ENCODE measurements at regions not wholly inside any gene's neighbourhood (a gene's known extent, or its start where the extent isn't known, plus 50 kb on each side); places are given as distances from the start of the nearest gene placed in this dataset.
A peak's percentile ranks its signal among the peaks of the same experiment; 100 is the strongest.

DNA sequence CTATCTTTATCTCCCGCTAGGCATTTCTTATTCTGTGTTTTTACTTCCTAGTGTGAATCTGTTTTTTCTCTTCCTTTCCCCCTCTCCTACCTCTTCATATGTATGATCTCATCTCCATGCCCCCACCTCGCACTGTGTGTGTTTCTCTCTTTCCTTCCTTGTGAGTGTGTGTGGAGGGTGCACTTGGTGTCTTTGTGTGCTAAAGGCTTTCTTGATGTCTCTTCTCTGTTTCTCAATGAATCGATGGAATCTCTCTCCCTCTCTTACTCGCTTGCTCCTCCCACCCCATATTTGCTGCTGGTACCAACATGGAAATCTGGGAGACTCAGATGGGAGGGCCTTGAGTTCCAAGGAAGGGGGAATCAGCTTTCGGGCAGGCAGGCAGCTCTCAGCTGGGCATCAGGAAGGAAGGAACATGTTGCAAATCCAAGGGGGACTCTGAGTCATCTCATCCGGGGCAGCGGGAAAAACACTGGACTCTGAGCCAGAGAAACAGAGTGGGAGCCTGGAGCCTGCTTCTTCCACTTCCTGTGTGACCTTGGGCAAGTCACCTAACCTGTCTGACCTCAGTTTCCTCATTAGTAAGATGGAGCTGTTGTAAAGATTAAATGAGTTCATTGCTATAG is 147.5 kb downstream of the PTPRU start:
- no peak overlapping the region for H3K27ac ChIP-seq
- POLR2A ChIA-PET (ENCODE audit: low non-redundant PET): no interaction called here
- peak; percentile 42 for DNase-seq (ENCODE audit: low spot score)
- CTCF ChIA-PET: interaction anchor here (0.8 kb wide), 1 partner anchor 13 kb away, joined by 3 read pairs; no protein-coding TSS in a partner anchor
- TF ChIP-seq, protein P1, sequence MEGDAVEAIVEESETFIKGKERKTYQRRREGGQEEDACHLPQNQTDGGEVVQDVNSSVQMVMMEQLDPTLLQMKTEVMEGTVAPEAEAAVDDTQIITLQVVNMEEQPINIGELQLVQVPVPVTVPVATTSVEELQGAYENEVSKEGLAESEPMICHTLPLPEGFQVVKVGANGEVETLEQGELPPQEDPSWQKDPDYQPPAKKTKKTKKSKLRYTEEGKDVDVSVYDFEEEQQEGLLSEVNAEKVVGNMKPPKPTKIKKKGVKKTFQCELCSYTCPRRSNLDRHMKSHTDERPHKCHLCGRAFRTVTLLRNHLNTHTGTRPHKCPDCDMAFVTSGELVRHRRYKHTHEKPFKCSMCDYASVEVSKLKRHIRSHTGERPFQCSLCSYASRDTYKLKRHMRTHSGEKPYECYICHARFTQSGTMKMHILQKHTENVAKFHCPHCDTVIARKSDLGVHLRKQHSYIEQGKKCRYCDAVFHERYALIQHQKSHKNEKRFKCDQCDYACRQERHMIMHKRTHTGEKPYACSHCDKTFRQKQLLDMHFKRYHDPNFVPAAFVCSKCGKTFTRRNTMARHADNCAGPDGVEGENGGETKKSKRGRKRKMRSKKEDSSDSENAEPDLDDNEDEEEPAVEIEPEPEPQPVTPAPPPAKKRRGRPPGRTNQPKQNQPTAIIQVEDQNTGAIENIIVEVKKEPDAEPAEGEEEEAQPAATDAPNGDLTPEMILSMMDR (conservative IDR thresholded peaks at IDR 0.05; ENCODE audit: low read depth): no peak

DNA sequence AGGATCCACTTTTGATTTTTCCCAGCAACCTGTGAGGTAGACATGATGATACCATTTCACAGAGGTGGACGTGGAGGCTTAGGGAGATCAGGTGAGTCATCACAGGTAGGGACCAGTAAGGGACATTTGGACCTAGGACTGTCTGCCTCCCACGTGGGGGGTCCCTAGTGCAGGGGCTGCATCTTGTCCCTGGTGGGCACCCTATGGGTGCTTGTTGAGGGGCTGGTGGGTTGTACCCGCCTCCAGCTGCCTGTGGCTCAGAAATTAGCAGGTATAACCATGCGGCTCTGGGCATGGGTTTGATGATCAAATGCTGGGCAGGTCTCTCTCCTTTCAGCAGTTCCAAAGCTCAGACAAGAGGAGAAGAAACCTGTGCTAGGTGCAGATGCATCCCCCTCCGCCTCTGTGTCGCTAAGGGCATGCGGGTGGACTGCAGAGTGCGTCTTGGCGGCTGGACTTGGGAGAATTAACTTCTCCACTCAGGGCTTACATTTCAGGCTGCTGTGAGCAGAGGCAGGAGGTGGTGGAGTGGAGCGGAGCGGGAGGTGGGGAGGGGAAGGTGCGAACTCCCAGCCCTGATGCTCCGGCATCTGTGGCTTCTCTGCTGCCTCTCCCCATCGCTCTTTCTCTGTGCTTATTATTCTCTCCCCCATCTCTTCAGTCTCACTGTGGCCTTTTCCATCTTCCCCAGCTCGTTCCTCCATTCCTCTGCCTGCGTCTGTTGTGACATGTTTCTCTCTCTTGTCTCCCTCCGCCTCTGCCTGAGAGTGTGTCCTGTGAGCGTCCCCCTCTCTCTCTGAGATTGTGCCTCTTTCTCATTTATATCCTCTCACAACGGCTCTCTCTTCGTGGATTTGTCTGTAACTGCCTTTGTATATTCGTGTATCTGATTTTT is 146.8 kb downstream of the PTPRU start:
- ChIA-PET POLR2A (ENCODE audit: low non-redundant PET) (no interaction called here), CTCF (interaction anchor here (0.8 kb wide), 1 partner anchor 12 kb away, joined by 3 read pairs; no protein-coding TSS in a partner anchor)
- H3K27ac ChIP-seq: no peak overlapping the region
- TF ChIP-seq, protein P1 (conservative IDR thresholded peaks at IDR 0.05; ENCODE audit: low read depth): no peak
- no peak for DNase-seq (ENCODE audit: low spot score)

DNA sequence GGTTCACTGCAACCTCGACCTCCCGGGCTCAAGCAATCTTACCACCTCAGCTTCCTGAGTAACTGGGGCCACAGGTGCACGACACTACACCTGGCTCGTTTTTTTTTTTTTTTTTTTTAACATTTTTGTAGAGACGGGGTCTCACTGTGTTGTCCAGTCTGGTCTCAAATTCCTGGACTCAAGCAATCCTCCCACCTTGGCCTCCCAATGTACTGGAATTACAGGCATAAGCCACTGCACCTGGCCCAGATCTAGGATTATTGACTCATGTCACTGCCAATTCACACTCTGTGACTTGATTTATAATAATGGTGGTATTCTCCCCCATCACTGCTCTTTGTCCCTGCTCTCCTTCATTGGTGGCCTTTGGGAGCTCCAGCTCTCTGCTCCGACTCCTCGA is 145.1 kb downstream of the PTPRU start:
- POLR2A ChIA-PET (ENCODE audit: low non-redundant PET): no interaction called here

DNA sequence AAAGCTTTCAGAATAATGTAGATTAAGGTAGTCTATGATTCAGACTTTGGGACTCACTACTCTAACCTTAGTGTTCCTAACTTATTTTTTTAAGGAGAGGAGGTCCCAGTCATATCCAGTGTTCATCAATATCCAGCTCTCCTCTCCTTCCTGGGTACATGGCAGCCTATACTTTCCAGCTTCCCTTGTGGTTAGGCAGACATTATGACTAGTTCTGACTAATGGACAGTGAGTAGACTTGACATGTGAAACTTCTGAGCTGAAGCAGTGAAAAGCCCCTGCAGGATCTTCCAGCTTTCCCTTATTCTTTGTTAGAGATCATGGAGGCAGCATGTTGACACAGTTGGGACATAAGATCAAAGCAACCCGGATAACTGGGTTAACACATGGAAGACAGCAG is 144.2 kb downstream of the PTPRU start:
- TF ChIP-seq, protein P1 (conservative IDR thresholded peaks at IDR 0.05; ENCODE audit: low read depth): no peak
- peak; percentile 31 for DNase-seq (ENCODE audit: low spot score)
- no peak overlapping the region for H3K27ac ChIP-seq
- ChIA-PET CTCF (interaction anchor here (1.0 kb wide), 1 partner anchor 11 kb away, joined by 3 read pairs; no protein-coding TSS in a partner anchor), POLR2A (ENCODE audit: low non-redundant PET) (no interaction called here)

More for the DNA sequence above, 145.1 kb downstream of the PTPRU start:
- CTCF ChIA-PET: no interaction called here
- H3K27ac ChIP-seq: no peak overlapping the region
- TF ChIP-seq, protein P1 (conservative IDR thresholded peaks at IDR 0.05; ENCODE audit: low read depth): no peak
- DNase-seq (ENCODE audit: low spot score): no peak

DNA sequence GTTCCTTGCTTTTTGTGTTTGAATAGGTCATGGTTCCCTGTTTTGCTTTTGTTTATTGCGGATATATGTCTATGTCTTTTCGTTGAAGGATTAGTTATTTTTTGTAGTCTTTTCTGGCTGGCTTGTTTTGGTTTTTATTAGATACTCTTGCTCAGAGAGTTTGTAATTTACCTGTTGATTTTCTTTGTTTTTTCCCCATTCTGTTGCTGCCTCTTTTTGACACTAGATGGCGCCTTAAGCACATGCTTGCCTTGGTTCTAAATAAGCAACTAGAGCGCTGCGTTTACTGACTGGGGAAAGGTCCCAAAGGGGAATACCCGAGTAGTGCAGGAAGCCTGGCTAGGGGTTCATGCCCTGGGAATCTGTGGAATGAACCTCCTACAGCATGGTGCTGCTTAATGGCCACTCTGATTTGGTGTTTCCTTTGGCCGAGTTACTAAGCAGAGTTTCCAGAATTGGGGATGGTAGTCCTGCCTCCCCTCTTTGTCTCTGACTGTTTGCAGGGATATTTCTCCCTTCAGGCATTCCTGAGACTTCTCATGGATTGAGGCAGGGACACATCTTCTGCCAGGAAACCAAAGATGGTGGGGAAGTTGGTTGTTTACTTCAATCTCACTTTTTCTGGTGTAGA is 143.2 kb downstream of the PTPRU start:
- ChIA-PET POLR2A (ENCODE audit: low non-redundant PET) (no interaction called here), CTCF (no interaction called here)
- H3K27ac ChIP-seq: no peak overlapping the region
- DNase-seq (ENCODE audit: low spot score): no peak
- TF ChIP-seq, protein P1 (conservative IDR thresholded peaks at IDR 0.05; ENCODE audit: low read depth): peak; percentile 49

Measured in RWPE1 (cell line).